GM23248 (cell line): ENCODE measurements at regions not wholly inside any gene's neighbourhood (a gene's known extent, or its start where the extent isn't known, plus 50 kb on each side); places are given as distances from the start of the nearest gene placed in this dataset.

ENCODE experiments used
- DNase-seq: peaks from one replicate; pipeline ENCODE4 v3.0.0-alpha.2; 2015
- H2AFZ ChIP-seq: fragments of 200-600 bp; sonication (generic); 2 replicates; pipeline ENCODE4 v1.6.1; 2016; ENCODE audit warnings: antibody characterized with exemption
- H3F3A ChIP-seq: fragments of 200-600 bp; sonication (generic); 2 replicates; pipeline ENCODE4 v1.6.1; 2016; ENCODE audit warnings: mild to moderate bottlenecking, antibody characterized with exemption, mixed run types; ENCODE audit not compliant: insufficient read depth
- H3K27ac ChIP-seq: fragments of 200-600 bp; sonication (generic); 2 replicates; pipeline ENCODE4 v1.5.1; 2016; ENCODE audit warnings: mild to moderate bottlenecking
- H3K27me3 ChIP-seq: fragments of 200-600 bp; sonication (generic); replicated peaks from 2 replicates; pipeline ENCODE4 v1.6.1; 2016; ENCODE audit warnings: mild to moderate bottlenecking; ENCODE audit not compliant: insufficient read depth
- H3K36me3 ChIP-seq: fragments of 200-600 bp; sonication (generic); 2 replicates; pipeline ENCODE4 v1.6.1; 2016; ENCODE audit warnings: low read depth, mild to moderate bottlenecking
- H3K4me1 ChIP-seq: fragments of 200-600 bp; sonication (generic); 2 replicates; pipeline ENCODE4 v1.6.1; 2016; ENCODE audit warnings: mild to moderate bottlenecking; ENCODE audit not compliant: insufficient read depth
- H3K4me2 ChIP-seq: fragments of 200-600 bp; sonication (generic); one replicate; pipeline ENCODE4 v1.6.1; 2016; ENCODE audit warnings: mild to moderate bottlenecking; ENCODE audit not compliant: unreplicated experiment
- H3K4me3 ChIP-seq: fragments of 200-600 bp; sonication (generic); 2 replicates; pipeline ENCODE4 v1.5.1; 2016; ENCODE audit warnings: mild to moderate bottlenecking
- H3K79me2 ChIP-seq: fragments of 200-600 bp; sonication (generic); 2 replicates; pipeline ENCODE4 v1.6.1; 2016; ENCODE audit warnings: mild to moderate bottlenecking; ENCODE audit not compliant: insufficient read depth
- H3K9ac ChIP-seq: fragments of 200-600 bp; sonication (generic); 2 replicates; pipeline ENCODE4 v1.6.1; 2016; ENCODE audit warnings: mild to moderate bottlenecking
- H3K9me2 ChIP-seq: fragments of 200-600 bp; sonication (generic); 2 replicates; pipeline ENCODE4 v1.6.1; 2016; ENCODE audit warnings: mixed run types, mild to moderate bottlenecking, moderate library complexity; ENCODE audit not compliant: insufficient read depth
- H3K9me3 ChIP-seq: fragments of 200-600 bp; sonication (generic); one replicate; pipeline ENCODE4 v1.6.1; 2017; ENCODE audit warnings: low read depth
- H4K20me1 ChIP-seq: fragments of 200-600 bp; sonication (generic); 2 replicates; pipeline ENCODE4 v1.6.0; 2016; ENCODE audit not compliant: insufficient read depth
- EZH2 ChIP-seq: fragments of 200-600 bp; sonication (generic); IDR thresholded peaks from 2 replicates; pipeline ENCODE4 v1.6.1; 2018; ENCODE audit warnings: antibody characterized with exemption, mild to moderate bottlenecking; ENCODE audit not compliant: insufficient read depth, poor library complexity, severe bottlenecking
- EZH2phosphoT487 ChIP-seq: fragments of 200-600 bp; sonication (generic); IDR thresholded peaks from 2 replicates; pipeline ENCODE4 v1.6.1; 2018; ENCODE audit warnings: antibody characterized with exemption, moderate library complexity, mild to moderate bottlenecking, low read depth; ENCODE audit not compliant: insufficient read depth
- WGBS, 2 experiments: methylation state at CpG; one replicate each; pipeline ENCODE4 v1.1.6; 2015 to 2017; ENCODE audit warnings: low lambda C conversion rate in 2 of 2, low coverage in 1 of 2; ENCODE audit errors: missing lambda C conversion rate in 2 of 2; 5-methylcytosine and 5-hydroxymethylcytosine counted together
- in situ Hi-C: fragments of 300-500 bp; cut with MboI; formaldehyde crosslinking; loops from 2 replicates; pipeline ENCODE4 v1.15.0; 2020

- H3K4me3 ChIP-seq = no peak overlapping the region
- peaks cover 3% of the 10 kb centered on the region for H3K9me3 ChIP-seq
- no peak for TF ChIP-seq EZH2phosphoT487
- no peak for TF ChIP-seq EZH2
- no peak overlapping the region for H3K4me2 ChIP-seq
- DNase-seq = no peak
- no peak overlapping the region for H2AFZ ChIP-seq
- H3K79me2 ChIP-seq = no peaks in the 10 kb centered on the region
- H3K4me1 ChIP-seq = no peaks in the 10 kb centered on the region
- no peaks in the 10 kb centered on the region for H3K9me2 ChIP-seq
- no peaks in the 10 kb centered on the region for H3F3A ChIP-seq
- H3K9ac ChIP-seq = no peak overlapping the region
- no peaks in the 10 kb centered on the region for H4K20me1 ChIP-seq
- no peaks in the 10 kb centered on the region for H3K36me3 ChIP-seq
- no peaks in the 10 kb centered on the region for H3K27me3 ChIP-seq
- in situ Hi-C loops = no loop called here
- H3K27ac ChIP-seq = no peak overlapping the region
- WGBS, 2 experiments = 63 to 65% methylated on average over 1 of the region's 1 CpG
Observed at GRCh38 chr6:62711750-62712149, 425.7 kb upstream of the KHDRBS2 start.

GRCh38 chr6:62707914-62708313 is 421.9 kb upstream of the KHDRBS2 start:
- WGBS, 2 experiments = 32 to 41% methylated on average over 1 of the region's 1 CpG
- peaks cover 7% of the 10 kb centered on the region for H3K9me3 ChIP-seq
- no peaks in the 10 kb centered on the region for H3K27me3 ChIP-seq
- TF ChIP-seq EZH2 = no peak
- TF ChIP-seq EZH2phosphoT487 = no peak
- H3K36me3 ChIP-seq = no peaks in the 10 kb centered on the region
- in situ Hi-C loops = no loop called here
- no peaks in the 10 kb centered on the region for H3F3A ChIP-seq
- no peak for DNase-seq
- no peak overlapping the region for H2AFZ ChIP-seq
- H3K27ac ChIP-seq = no peak overlapping the region
- H3K9me2 ChIP-seq = no peaks in the 10 kb centered on the region
- H4K20me1 ChIP-seq = no peaks in the 10 kb centered on the region
- no peaks in the 10 kb centered on the region for H3K4me1 ChIP-seq
- H3K9ac ChIP-seq = no peak overlapping the region
- no peak overlapping the region for H3K4me3 ChIP-seq
- H3K79me2 ChIP-seq = no peaks in the 10 kb centered on the region
- no peak overlapping the region for H3K4me2 ChIP-seq

- Histone ChIP-seq H3K36me3 (no peaks in the 10 kb centered on the region), H3K9me3 (peaks cover 7% of the 10 kb centered on the region), H2AFZ (no peak overlapping the region), H3F3A (no peaks in the 10 kb centered on the region), H3K27me3 (no peaks in the 10 kb centered on the region), H3K9ac (no peak overlapping the region), H3K79me2 (no peaks in the 10 kb centered on the region), H3K4me3 (no peak overlapping the region), H3K4me1 (no peaks in the 10 kb centered on the region), H3K27ac (no peak overlapping the region), H4K20me1 (no peaks in the 10 kb centered on the region), H3K9me2 (no peaks in the 10 kb centered on the region), H3K4me2 (no peak overlapping the region)
- no peak for TF ChIP-seq EZH2phosphoT487
- TF ChIP-seq EZH2 = no peak
- WGBS, 2 experiments = 11 to 27% methylated on average over 1 of the region's 1 CpG
- in situ Hi-C loops = no loop called here
- no peak for DNase-seq
Observed at GRCh38 chr6:62707156-62707555, 421.1 kb upstream of the KHDRBS2 start.

- H3K4me3 ChIP-seq = no peak overlapping the region
- H3K9me3 ChIP-seq = peaks cover 4% of the 10 kb centered on the region
- in situ Hi-C loops = no loop called here
- no peak overlapping the region for H3K4me2 ChIP-seq
- no peaks in the 10 kb centered on the region for H3F3A ChIP-seq
- no peak for DNase-seq
- no peaks in the 10 kb centered on the region for H3K4me1 ChIP-seq
- no peak overlapping the region for H2AFZ ChIP-seq
- 9 to 16% methylated on average over 4 of the region's 4 CpGs for WGBS, 2 experiments
- no peak overlapping the region for H3K27ac ChIP-seq
- no peaks in the 10 kb centered on the region; the same call in 1 of the 2 replicates for H4K20me1 ChIP-seq
- H3K9ac ChIP-seq = no peak overlapping the region
- no peaks in the 10 kb centered on the region for H3K36me3 ChIP-seq
- H3K27me3 ChIP-seq = no peaks in the 10 kb centered on the region
- H3K79me2 ChIP-seq = no peaks in the 10 kb centered on the region
- no peaks in the 10 kb centered on the region for H3K9me2 ChIP-seq
- TF ChIP-seq EZH2phosphoT487 (no peak), EZH2 (no peak)
Observed at GRCh38 chr6:62683063-62683462, 397.0 kb upstream of the KHDRBS2 start.

- H3K27me3 ChIP-seq = no peaks in the 10 kb centered on the region
- H3K4me1 ChIP-seq = no peaks in the 10 kb centered on the region
- no peak overlapping the region for H3K4me3 ChIP-seq
- no peaks in the 10 kb centered on the region for H3K9me2 ChIP-seq
- no peaks in the 10 kb centered on the region; the same call in 1 of the 2 replicates for H4K20me1 ChIP-seq
- H3K9me3 ChIP-seq = peaks cover 4% of the 10 kb centered on the region
- no peak overlapping the region for H2AFZ ChIP-seq
- in situ Hi-C loops = no loop called here
- TF ChIP-seq EZH2phosphoT487 = no peak
- TF ChIP-seq EZH2 = no peak
- no peak overlapping the region for H3K27ac ChIP-seq
- no peak overlapping the region for H3K4me2 ChIP-seq
- H3K9ac ChIP-seq = no peak overlapping the region
- no peaks in the 10 kb centered on the region for H3K36me3 ChIP-seq
- no peak for DNase-seq
- H3K79me2 ChIP-seq = no peaks in the 10 kb centered on the region
- H3F3A ChIP-seq = no peaks in the 10 kb centered on the region
- WGBS, 2 experiments = 0% methylated on average over 1 of the region's 1 CpG
Observed at GRCh38 chr6:62681108-62681507, 395.1 kb upstream of the KHDRBS2 start.
